ENCODE measurements at regions not wholly inside any gene's neighbourhood (a gene's known extent, or its start where the extent isn't known, plus 50 kb on each side); places are given as distances from the start of the nearest gene placed in this dataset.

DNA sequence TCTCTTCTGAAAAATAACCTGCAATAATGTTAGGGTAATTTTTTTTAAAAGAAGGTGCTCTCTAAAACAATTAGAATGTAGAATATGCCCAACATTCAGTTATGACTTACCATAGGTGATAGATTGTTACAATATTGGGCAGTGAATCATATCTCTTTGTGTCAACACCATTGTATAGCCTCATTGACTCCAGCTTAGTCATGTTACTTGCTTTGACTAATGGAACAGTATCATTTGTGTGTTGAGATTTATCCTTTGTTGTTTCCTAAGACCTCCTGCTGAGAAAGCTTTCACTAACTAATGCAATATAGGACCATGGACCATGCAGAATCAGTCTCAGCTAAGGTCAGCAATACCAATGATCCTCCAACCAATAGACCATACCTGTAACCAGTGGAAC is 1106.4 kb downstream of the SI start:
- TF ChIP-seq CTCF (IDR thresholded peaks at IDR 0.05; ENCODE audit: low read depth, low read length) = no peak
- no peak for DNase-seq (ENCODE audit: extremely low read depth, low read depth)

DNA sequence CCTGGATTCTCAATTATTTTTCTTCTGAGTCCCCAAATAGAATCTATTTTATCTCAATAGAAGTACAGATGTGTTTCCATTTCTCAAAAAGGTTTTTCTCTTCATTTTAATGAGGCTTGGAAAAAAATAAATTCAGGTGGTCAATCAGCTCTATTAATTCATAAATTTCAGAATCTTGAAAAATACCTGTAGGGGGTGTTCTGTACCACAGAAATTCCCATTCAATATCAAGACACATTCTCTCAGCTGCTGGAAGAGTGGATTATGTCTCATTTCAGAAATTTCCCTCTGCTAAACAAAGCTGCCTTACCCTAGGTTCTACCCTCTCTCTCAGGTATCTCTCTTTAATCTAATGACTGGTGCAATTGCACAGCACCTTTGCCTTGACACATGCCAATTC is 1121.2 kb downstream of the SI start:
- no peak for DNase-seq (ENCODE audit: extremely low read depth, low read depth)
- TF ChIP-seq CTCF (IDR thresholded peaks at IDR 0.05; ENCODE audit: low read depth, low read length) = no peak

- TF ChIP-seq CTCF (IDR thresholded peaks at IDR 0.05; ENCODE audit: low read depth, low read length) = no peak
- DNase-seq (ENCODE audit: extremely low read depth, low read depth) = no peak
Measured at GRCh38 chr3:163953526-163953925, 1124.8 kb downstream of the SI start.

GRCh38 chr3:163952499-163952898 is 1125.8 kb downstream of the SI start:
- no peak for TF ChIP-seq CTCF (IDR thresholded peaks at IDR 0.05; ENCODE audit: low read depth, low read length)
- DNase-seq (ENCODE audit: extremely low read depth, low read depth) = no peak

GRCh38 chr3:163951397-163951987 is 1126.8 kb downstream of the SI start:
- TF ChIP-seq CTCF (IDR thresholded peaks at IDR 0.05; ENCODE audit: low read depth, low read length) = peak; percentile 13
- DNase-seq (ENCODE audit: extremely low read depth, low read depth) = no peak

DNA sequence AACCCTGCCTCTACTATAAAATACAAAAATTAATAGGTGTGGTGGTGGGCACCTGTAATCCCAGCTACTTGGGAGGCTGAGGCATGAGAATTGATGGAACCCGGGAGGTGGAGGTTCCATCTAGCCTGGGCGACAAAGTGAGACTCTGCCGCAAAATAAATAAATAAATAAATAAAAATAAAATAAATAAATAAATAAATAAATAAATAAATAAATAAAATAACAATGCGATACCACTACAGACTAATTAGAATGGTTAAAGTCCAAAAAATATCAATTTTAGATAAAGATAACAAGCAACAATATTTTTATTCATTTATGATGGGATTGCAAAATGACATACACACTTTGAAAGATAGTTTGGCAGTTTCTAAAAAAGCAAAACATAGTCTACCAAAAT is 1131.5 kb downstream of the SI start:
- no peak for DNase-seq (ENCODE audit: extremely low read depth, low read depth)
- no peak for TF ChIP-seq CTCF (IDR thresholded peaks at IDR 0.05; ENCODE audit: low read depth, low read length)

GRCh38 chr3:163943664-163944063 is 1134.6 kb downstream of the SI start:
- TF ChIP-seq CTCF (IDR thresholded peaks at IDR 0.05; ENCODE audit: low read depth, low read length) = no peak
- no peak for DNase-seq (ENCODE audit: extremely low read depth, low read depth)

All from AG09319 (cell line).